Left hindlimb (tissue), 1 donor: ENCODE measurements at regions not wholly inside any gene's neighbourhood (a gene's known extent, or its start where the extent isn't known, plus 50 kb on each side); places are given as distances from the start of the nearest gene placed in this dataset.

ENCODE experiments used
- DNase-seq: peaks from one replicate; pipeline ENCODE4 v3.0.0-alpha.2; 2018

- peak; percentile 77 for DNase-seq
These were observed 77.2 kb upstream of the NEK6 start for GRCh38 chr9:124180557-124180956.

- DNase-seq = no peak
These were observed 75.0 kb upstream of the NEK6 start for GRCh38 chr9:124182741-124183140.

- no peak for DNase-seq
These were observed 74.0 kb upstream of the NEK6 start for GRCh38 chr9:124183772-124184171.

GRCh38 chr9:124185413-124185812 lies 72.3 kb upstream of the NEK6 start:
- no peak for DNase-seq

GRCh38 chr9:124187311-124187710 lies 70.4 kb upstream of the NEK6 start:
- DNase-seq = no peak

GRCh38 chr9:124188331-124189110 lies 69.2 kb upstream of the NEK6 start:
- DNase-seq = no peak

- DNase-seq = no peak
These were observed 67.0 kb upstream of the NEK6 start for GRCh38 chr9:124190761-124191160.

GRCh38 chr9:124191691-124192395 lies 65.9 kb upstream of the NEK6 start:
- no peak for DNase-seq

- no peak for DNase-seq
These were observed 61.0 kb upstream of the NEK6 start for GRCh38 chr9:124196814-124197176.

GRCh38 chr9:124197177-124198095 lies 60.3 kb upstream of the NEK6 start:
- DNase-seq = no peak

- DNase-seq = no peak
These were observed 59.4 kb upstream of the NEK6 start for GRCh38 chr9:124198331-124198730.

GRCh38 chr9:124198948-124199347 lies 58.8 kb upstream of the NEK6 start:
- DNase-seq = no peak

GRCh38 chr9:124199474-124199873 lies 58.3 kb upstream of the NEK6 start:
- no peak for DNase-seq

- DNase-seq = peak; percentile 48
These were observed 55.2 kb upstream of the NEK6 start for GRCh38 chr9:124202447-124202971.

- DNase-seq = no peak
These were observed 51.9 kb upstream of the NEK6 start for GRCh38 chr9:124205686-124206352.

- DNase-seq = no peak
These were observed 51.4 kb upstream of the NEK6 start for GRCh38 chr9:124206391-124206790.
